ENCODE measurements at regions not wholly inside any gene's neighbourhood (a gene's known extent, or its start where the extent isn't known, plus 50 kb on each side); places are given as distances from the start of the nearest gene placed in this dataset.

- Histone ChIP-seq H3K27me3 (ENCODE audit: insufficient read depth, low read length) (no peaks in the 10 kb centered on the region), H3K9me2 (ENCODE audit: insufficient read depth) (no peaks in the 10 kb centered on the region), H3K27ac (ENCODE audit: low read depth, low read length) (no peak overlapping the region), H3K4me2 (ENCODE audit: low read length) (no peak overlapping the region), H2AFZ (ENCODE audit: low read depth, low read length, poor library complexity, severe bottlenecking) (no peak overlapping the region), H3K4me1 (ENCODE audit: control insufficient read depth in 1 of 2, insufficient read depth in 2 of 2, low read length in 2 of 2) (peaks cover 0 to 4% of the 10 kb centered on the region in 2 experiments; a peak in 1 of 4 replicates), H3K36me3 (ENCODE audit: control insufficient read depth in 1 of 2, insufficient read depth in 2 of 2, low read length in 2 of 2) (no peaks in the 10 kb centered on the region), H4K20me1 (ENCODE audit: insufficient read depth) (no peaks in the 10 kb centered on the region), H3K4me3 (replicated peaks in 1 of 2; ENCODE audit: low read depth in 1 of 2, low read length in 2 of 2) (no peak overlapping the region), H3K9me3 (ENCODE audit: control insufficient read depth in 1 of 2, insufficient read depth in 1 of 2, low read depth in 1 of 2, low read length in 2 of 2) (no peaks in the 10 kb centered on the region), H3K9ac (ENCODE audit: low read length) (no peak overlapping the region), H3K79me2 (ENCODE audit: insufficient read depth, low read length) (no peaks in the 10 kb centered on the region)
- ATAC-seq = peak; percentile 71
- CTCF ChIA-PET = interaction anchor here (1.0 to 1.7 kb wide), 2 partner anchors 190 to 413 kb away, joined by 3 to 5 read pairs; no protein-coding TSS in a partner anchor
- intact Hi-C loops (cut with micrococcal nuclease) = loop anchor here (5.0 kb wide), 1 partner anchor 190 kb away; no protein-coding TSS in a partner anchor
- no TSS peak for BruUV-seq (replicated peaks)
- RAD21 ChIA-PET (ENCODE audit: low non-redundant PET in 1 of 2, low total read pairs in 2 of 2, uncharacterized antibody in 2 of 2, unreplicated experiment in 2 of 2) = interaction anchor here in 1 of 2 experiments (1.2 kb wide), 1 partner anchor 190 kb away, joined by 3 read pairs; no protein-coding TSS in a partner anchor
- POLR2A ChIA-PET = no interaction called here
- TF ChIP-seq SIN3A (IDR thresholded peaks at IDR 0.05; ENCODE audit: low read depth) (no peak), ZBTB33 (IDR thresholded peaks at IDR 0.05; ENCODE audit: extremely low read depth, insufficient replicate concordance, low read length) (no peak), CTCF (IDR thresholded peaks at IDR 0.05 in 2 of 3, conservative IDR thresholded peaks at IDR 0.05 in 1 of 3; ENCODE audit: borderline replicate concordance in 1 of 3, insufficient read depth in 1 of 3, low read depth in 2 of 3, low read length in 2 of 3) (peak; percentile 36 to 45 (median 40); a peak in 5 of 6 replicates), ELF1 (IDR thresholded peaks at IDR 0.05; ENCODE audit: borderline replicate concordance, low read depth) (no peak), RAD21 (IDR thresholded peaks at IDR 0.05; ENCODE audit: low read depth) (peak; percentile 70), POLR2A (IDR thresholded peaks at IDR 0.05; ENCODE audit: borderline replicate concordance, extremely low read depth, insufficient read depth, insufficient read length) (no peak), ATF3 (IDR thresholded peaks at IDR 0.05) (no peak), CBX3 (IDR thresholded peaks at IDR 0.05; ENCODE audit: low read depth) (0 out of 2 replicates have a peak, but pooled peaks have one; percentile 14)
- no peak for DNase-seq (ENCODE audit: low read depth, low spot score)
These were observed 82.2 kb upstream of the NAMPT start for GRCh38 chr7:106367018-106367420.

Measured in HCT116 (cell line).